ENCODE measurements at regions not wholly inside any gene's neighbourhood (a gene's known extent, or its start where the extent isn't known, plus 50 kb on each side); places are given as distances from the start of the nearest gene placed in this dataset.
"Not testable (repeated sequence)": the region's sequence is repeated elsewhere in the genome, so short reads cannot be mapped to it uniquely, and the experiment has no call there.

DNA sequence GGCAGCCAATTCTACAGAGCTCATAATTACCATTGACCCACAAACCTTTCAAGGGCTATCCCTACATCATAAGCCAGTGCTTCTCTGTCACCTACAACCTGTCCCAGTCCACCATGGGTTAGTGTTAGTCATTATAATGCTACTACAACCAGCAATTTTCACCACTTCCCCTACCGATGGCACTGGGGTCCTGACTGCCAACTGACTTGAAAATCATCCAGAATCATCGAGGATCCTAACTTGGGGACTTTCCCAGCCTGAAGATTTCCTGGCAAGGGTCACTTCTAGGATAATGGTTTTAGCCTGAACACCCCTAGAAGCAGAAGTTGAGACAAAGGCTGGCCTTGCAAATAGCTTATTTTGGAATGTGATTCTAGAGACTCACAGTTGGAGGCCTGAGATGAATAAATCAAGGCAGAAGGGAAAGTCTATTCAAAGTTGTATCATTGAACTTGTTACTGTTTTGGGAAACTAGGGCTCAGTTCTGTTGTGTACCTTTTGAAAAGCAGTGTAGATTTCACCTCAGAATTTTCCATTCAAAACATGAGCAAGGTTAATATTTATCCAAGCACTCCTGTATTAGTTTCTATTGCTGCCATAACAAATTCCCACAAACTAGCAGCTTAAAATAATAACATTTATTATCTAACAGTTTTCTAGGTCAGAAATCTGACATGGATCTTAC, 633.0 kb downstream of the LRRC70 start:
- no peak for DNase-seq (ENCODE audit: low read depth)
- H3K4me3 ChIP-seq (ENCODE audit: control insufficient read depth, low read depth, low read length): no peak overlapping the region
- TF ChIP-seq, protein P1, sequence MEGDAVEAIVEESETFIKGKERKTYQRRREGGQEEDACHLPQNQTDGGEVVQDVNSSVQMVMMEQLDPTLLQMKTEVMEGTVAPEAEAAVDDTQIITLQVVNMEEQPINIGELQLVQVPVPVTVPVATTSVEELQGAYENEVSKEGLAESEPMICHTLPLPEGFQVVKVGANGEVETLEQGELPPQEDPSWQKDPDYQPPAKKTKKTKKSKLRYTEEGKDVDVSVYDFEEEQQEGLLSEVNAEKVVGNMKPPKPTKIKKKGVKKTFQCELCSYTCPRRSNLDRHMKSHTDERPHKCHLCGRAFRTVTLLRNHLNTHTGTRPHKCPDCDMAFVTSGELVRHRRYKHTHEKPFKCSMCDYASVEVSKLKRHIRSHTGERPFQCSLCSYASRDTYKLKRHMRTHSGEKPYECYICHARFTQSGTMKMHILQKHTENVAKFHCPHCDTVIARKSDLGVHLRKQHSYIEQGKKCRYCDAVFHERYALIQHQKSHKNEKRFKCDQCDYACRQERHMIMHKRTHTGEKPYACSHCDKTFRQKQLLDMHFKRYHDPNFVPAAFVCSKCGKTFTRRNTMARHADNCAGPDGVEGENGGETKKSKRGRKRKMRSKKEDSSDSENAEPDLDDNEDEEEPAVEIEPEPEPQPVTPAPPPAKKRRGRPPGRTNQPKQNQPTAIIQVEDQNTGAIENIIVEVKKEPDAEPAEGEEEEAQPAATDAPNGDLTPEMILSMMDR (conservative IDR thresholded peaks at IDR 0.05; ENCODE audit: control insufficient read depth, insufficient read depth, low read depth, low read length): no peak

DNA sequence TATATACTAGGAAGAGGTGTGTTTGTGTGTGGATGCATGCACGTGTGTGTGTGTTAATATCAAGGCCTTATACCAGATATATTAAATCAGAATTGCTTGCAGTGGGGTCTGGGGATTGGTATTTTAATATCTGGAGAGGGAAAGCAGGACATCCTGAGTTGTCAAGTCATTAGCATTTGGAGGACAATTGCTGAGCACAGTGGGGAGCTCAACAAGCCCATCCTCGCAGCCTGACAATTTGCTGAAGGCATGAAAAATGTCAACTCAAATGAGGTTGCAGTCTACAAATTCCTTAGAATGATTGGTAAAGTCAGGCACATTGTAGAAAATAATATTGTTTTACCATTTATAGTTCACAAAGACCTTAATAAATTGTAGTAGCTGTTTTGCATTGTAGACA, 627.4 kb downstream of the LRRC70 start:
- DNase-seq (ENCODE audit: low read depth): no peak
- no peak overlapping the region for H3K4me3 ChIP-seq (ENCODE audit: control insufficient read depth, low read depth, low read length)
- TF ChIP-seq, protein P1 (conservative IDR thresholded peaks at IDR 0.05; ENCODE audit: control insufficient read depth, insufficient read depth, low read depth, low read length): no peak

DNA sequence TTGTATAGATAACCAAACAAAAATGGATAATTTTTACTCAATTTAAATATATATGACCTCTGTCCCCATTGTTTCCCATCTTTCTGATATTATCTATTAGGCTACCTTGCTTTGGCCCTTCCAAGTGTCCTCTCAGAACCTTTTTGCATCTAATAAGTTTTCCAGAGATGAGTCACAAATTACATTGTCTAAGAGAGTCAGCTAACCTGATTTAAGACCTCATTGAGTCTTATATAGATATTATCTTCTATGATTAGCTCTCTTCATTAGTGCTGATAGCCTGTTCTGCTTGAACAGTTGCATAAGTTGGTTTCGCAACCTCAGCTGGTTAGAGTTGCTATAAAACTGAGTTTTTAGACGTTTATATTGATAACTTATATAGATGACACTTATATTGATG, 623.1 kb downstream of the LRRC70 start:
- no peak overlapping the region for H3K4me3 ChIP-seq (ENCODE audit: control insufficient read depth, low read depth, low read length)
- TF ChIP-seq, protein P1 (conservative IDR thresholded peaks at IDR 0.05; ENCODE audit: control insufficient read depth, insufficient read depth, low read depth, low read length): no peak
- no peak for DNase-seq (ENCODE audit: low read depth)

DNA sequence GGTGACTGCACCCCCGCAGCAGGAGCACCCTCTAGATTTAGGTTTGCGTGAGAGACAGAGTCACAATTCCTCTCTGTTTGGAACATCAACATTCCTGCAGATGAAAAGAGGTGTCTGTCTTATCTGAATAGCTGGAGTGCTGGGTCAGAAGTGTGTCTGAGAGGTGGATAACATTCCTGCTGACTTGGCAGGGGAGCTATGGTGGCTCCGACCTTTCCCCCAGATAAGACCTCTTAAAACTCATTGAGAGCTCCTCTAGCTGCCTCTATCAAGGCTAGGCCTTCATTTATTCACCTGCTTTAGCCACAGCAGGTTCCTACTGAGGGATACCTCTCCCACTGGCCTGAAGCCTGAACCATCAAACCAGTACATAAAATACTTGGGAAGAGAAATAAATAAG, 615.5 kb downstream of the LRRC70 start:
- H3K4me3 ChIP-seq (ENCODE audit: control insufficient read depth, low read depth, low read length): no peak overlapping the region
- DNase-seq (ENCODE audit: low read depth): no peak
- TF ChIP-seq, protein P1 (conservative IDR thresholded peaks at IDR 0.05; ENCODE audit: control insufficient read depth, insufficient read depth, low read depth, low read length): no peak

DNA sequence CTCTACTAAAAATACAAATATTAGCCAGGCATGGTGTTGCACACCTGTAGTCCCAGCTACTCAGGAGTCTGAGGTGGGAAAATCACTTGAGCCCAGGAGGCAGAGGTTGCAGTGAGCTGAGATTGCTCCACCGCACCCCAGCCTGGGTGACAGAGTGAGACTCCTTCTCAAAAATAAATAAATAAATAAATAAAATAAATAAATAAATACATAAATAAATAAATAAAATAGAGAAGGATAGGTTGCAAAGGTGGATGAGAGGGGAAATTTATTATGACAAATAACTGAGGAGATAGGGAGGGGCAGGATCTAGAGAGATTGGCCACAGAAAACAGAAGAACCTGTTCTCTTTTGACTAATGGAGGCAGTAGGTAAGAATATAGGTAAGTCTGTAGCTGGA, 601.6 kb downstream of the LRRC70 start:
- H3K4me3 ChIP-seq (ENCODE audit: control insufficient read depth, low read depth, low read length); DNase-seq (ENCODE audit: low read depth): not testable (repeated sequence)

DNA sequence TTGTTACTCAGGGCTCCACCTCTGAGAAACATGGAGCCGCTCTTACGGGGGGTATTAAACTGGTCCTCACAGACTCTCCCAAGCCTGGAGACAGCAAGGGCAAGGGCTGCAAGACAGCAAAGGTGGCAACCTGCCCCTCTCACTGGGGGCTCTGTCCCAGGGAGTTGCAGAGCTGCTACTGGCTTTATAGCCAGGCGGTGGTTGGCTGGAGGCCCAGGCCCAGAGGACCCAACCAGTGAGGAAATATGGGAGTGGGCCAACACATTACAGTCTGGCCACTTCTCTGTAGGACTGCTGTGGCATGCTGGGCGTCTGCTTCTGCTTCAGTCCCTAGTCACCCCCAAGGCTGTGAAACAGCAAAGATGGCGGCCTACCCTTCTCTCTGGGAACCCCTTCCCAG, 597.2 kb downstream of the LRRC70 start:
- H3K4me3 ChIP-seq (ENCODE audit: control insufficient read depth, low read depth, low read length): no peak overlapping the region
- DNase-seq (ENCODE audit: low read depth): no peak
- TF ChIP-seq, protein P1 (conservative IDR thresholded peaks at IDR 0.05; ENCODE audit: control insufficient read depth, insufficient read depth, low read depth, low read length): no peak

DNA sequence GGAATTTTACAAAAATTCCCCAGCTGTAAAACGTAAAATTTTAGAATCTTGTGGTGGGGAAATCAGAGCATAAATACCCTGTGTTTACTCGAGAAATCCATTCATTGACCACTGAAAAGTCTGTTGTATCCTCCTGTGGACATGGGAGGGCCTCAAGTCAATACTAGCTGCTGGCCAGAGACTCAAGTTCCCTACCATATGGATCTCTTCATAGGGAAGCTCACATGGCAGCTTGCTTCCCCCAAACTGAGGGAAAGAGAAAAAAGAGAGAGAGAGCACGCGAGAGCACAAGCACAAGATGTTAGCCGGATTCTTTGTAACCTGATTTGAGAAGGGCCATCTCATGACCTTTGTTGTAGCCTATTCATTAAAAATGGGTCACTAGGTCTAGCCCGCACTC, 591.9 kb downstream of the LRRC70 start:
- DNase-seq (ENCODE audit: low read depth): no peak
- no peak overlapping the region for H3K4me3 ChIP-seq (ENCODE audit: control insufficient read depth, low read depth, low read length)
- TF ChIP-seq, protein P1 (conservative IDR thresholded peaks at IDR 0.05; ENCODE audit: control insufficient read depth, insufficient read depth, low read depth, low read length): no peak

Measured in fibroblast of mammary gland (primary cell).